ENCODE measurements at regions not wholly inside any gene's neighbourhood (a gene's known extent, or its start where the extent isn't known, plus 50 kb on each side); places are given as distances from the start of the nearest gene placed in this dataset.

GRCh38 chr22:27473533-27473932 lies 328.0 kb downstream of the MN1 start:
- TF ChIP-seq CTCF (IDR thresholded peaks at IDR 0.05; ENCODE audit: control extremely low read depth in 1 of 3, insufficient read depth in 1 of 3, low read depth in 1 of 3, low read length in 3 of 3) (no peak), ASH2L (IDR thresholded peaks at IDR 0.05; ENCODE audit: low read length) (no peak), RAD21 (IDR thresholded peaks at IDR 0.05 in 1 of 2, conservative IDR thresholded peaks at IDR 0.05 in 1 of 2; ENCODE audit: low read depth in 2 of 2, low read length in 2 of 2) (no peak)

Data from H1 (cell line).